Liver (tissue), 8 donors: ENCODE measurements at regions not wholly inside any gene's neighbourhood (a gene's known extent, or its start where the extent isn't known, plus 50 kb on each side); places are given as distances from the start of the nearest gene placed in this dataset.

ENCODE experiments used
- DNase-seq: peaks from one replicate; pipeline ENCODE4 v3.0.0-alpha.2; 2017; ENCODE audit warnings: low spot score
- H3K27ac ChIP-seq, 2 donors: one replicate each; pipeline ENCODE4 v1.7.0; 2013; ENCODE audit warnings: inconsistent platforms in 2 of 2, low read length in 2 of 2, control low read depth in 1 of 2, low read depth in 1 of 2, mild to moderate bottlenecking in 1 of 2
- H3K27me3 ChIP-seq, 4 donors: one replicate each; pipeline versions ENCODE4 v1.6.1 to v1.7.0; 2013; ENCODE audit warnings: low read length in 3 of 4, inconsistent platforms in 1 of 4, mild to moderate bottlenecking in 1 of 4, moderate library complexity in 1 of 4; ENCODE audit not compliant: control insufficient read depth in 4 of 4, insufficient read depth in 4 of 4
- H3K36me3 ChIP-seq, 4 donors: one replicate each; pipeline versions ENCODE4 v1.6.1 to v1.7.0; 2013; ENCODE audit warnings: low read length in 3 of 4, mild to moderate bottlenecking in 3 of 4, low read depth in 1 of 4, moderate library complexity in 1 of 4; ENCODE audit not compliant: control insufficient read depth in 4 of 4, insufficient read depth in 3 of 4
- H3K4me1 ChIP-seq, 4 donors: one replicate each; pipeline versions ENCODE4 v1.6.1 to v1.7.0; 2013; ENCODE audit warnings: low read length in 3 of 4, mild to moderate bottlenecking in 3 of 4, moderate library complexity in 1 of 4; ENCODE audit not compliant: control insufficient read depth in 4 of 4, insufficient read depth in 4 of 4
- H3K4me3 ChIP-seq, 3 donors: one replicate each; pipeline versions ENCODE4 v1.6.1 to v1.7.0; 2013; ENCODE audit warnings: low read length in 3 of 3, control low read depth in 1 of 3, low read depth in 1 of 3, mild to moderate bottlenecking in 1 of 3
- H3K9ac ChIP-seq, 2 donors: one replicate each; pipeline ENCODE4 v1.7.0; 2013; ENCODE audit warnings: low read length in 2 of 2, mild to moderate bottlenecking in 2 of 2, moderate library complexity in 2 of 2, control low read depth in 1 of 2, low read depth in 1 of 2
- H3K9me3 ChIP-seq, 4 donors: one replicate each; pipeline versions ENCODE4 v1.6.1 to v1.7.0; 2013; ENCODE audit warnings: low read length in 3 of 4; ENCODE audit not compliant: control insufficient read depth in 4 of 4
- ATF3 ChIP-seq: IDR thresholded peaks from 2 replicates; pipeline ENCODE4 v1.6.1; 2016; ENCODE audit warnings: antibody characterized with exemption
- CTCF ChIP-seq: fragments of 150-350 bp; IDR thresholded peaks from 2 replicates; pipeline ENCODE4 v1.5.1; 2017; ENCODE audit warnings: improper control_type of control experiment, low read depth, low read length; ENCODE audit not compliant: missing input control
- EGR1 ChIP-seq, 2 donors: IDR thresholded peaks; 2 replicates each; pipeline ENCODE4 v1.6.1; 2016 to 2018; ENCODE audit warnings: antibody characterized with exemption in 2 of 2, low read depth in 2 of 2
- FOXA1 ChIP-seq: IDR thresholded peaks from 2 replicates; pipeline ENCODE4 v1.6.1; 2016; ENCODE audit warnings: antibody characterized with exemption
- FOXA2 ChIP-seq: IDR thresholded peaks from 2 replicates; pipeline ENCODE4 v1.6.1; 2016; ENCODE audit warnings: antibody characterized with exemption
- GABPA ChIP-seq, 2 donors: IDR thresholded peaks in 1 of 2; conservative IDR thresholded peaks in 1 of 2; 2 replicates each; pipeline ENCODE4 v1.6.1; 2016; ENCODE audit warnings: antibody characterized with exemption in 2 of 2, mild to moderate bottlenecking in 1 of 2, moderate library complexity in 1 of 2
- HNF4A ChIP-seq, 2 donors: conservative IDR thresholded peaks; 2 replicates each; pipeline ENCODE4 v1.6.1; 2016; ENCODE audit warnings: antibody characterized with exemption in 2 of 2, mild to moderate bottlenecking in 2 of 2
- HNF4G ChIP-seq: IDR thresholded peaks from 2 replicates; pipeline ENCODE4 v1.6.1; 2016; ENCODE audit warnings: antibody characterized with exemption
- JUND ChIP-seq, 2 donors: IDR thresholded peaks; 2 replicates each; pipeline ENCODE4 v1.6.1; 2016; ENCODE audit warnings: antibody characterized with exemption in 2 of 2
- MAX ChIP-seq: IDR thresholded peaks from 2 replicates; pipeline ENCODE4 v1.6.1; 2016; ENCODE audit warnings: antibody characterized with exemption
- NR2F2 ChIP-seq: IDR thresholded peaks from 2 replicates; pipeline ENCODE4 v1.6.1; 2016; ENCODE audit warnings: antibody characterized with exemption
- RAD21 ChIP-seq, 2 donors: IDR thresholded peaks; 2 replicates each; pipeline ENCODE4 v1.6.1; 2016; ENCODE audit warnings: antibody characterized with exemption in 2 of 2, mild to moderate bottlenecking in 2 of 2
- REST ChIP-seq: IDR thresholded peaks from 2 replicates; pipeline ENCODE4 v1.6.1; 2016; ENCODE audit warnings: antibody characterized with exemption, mild to moderate bottlenecking
- RXRA ChIP-seq, 2 donors: IDR thresholded peaks; 2 replicates each; pipeline ENCODE4 v1.6.1; 2017 to 2018; ENCODE audit warnings: antibody characterized with exemption in 2 of 2, mild to moderate bottlenecking in 1 of 2
- SP1 ChIP-seq: IDR thresholded peaks from 2 replicates; pipeline ENCODE4 v1.6.1; 2018; ENCODE audit warnings: antibody characterized with exemption, mild to moderate bottlenecking
- TAF1 ChIP-seq: conservative IDR thresholded peaks from 2 replicates; pipeline ENCODE4 v1.6.1; 2016; ENCODE audit warnings: antibody characterized with exemption, mild to moderate bottlenecking
- YY1 ChIP-seq: IDR thresholded peaks from 2 replicates; pipeline ENCODE4 v1.6.1; 2016; ENCODE audit warnings: antibody characterized with exemption, mild to moderate bottlenecking
- ZBTB33 ChIP-seq: IDR thresholded peaks from 2 replicates; pipeline ENCODE4 v1.6.1; 2016; ENCODE audit warnings: antibody characterized with exemption
- WGBS: extraction: QIAGEN DNeasy Blood & Tissue Kit; methylation state at CpG from one replicate; pipeline ENCODE4 v1.1.7; 2013; 5-methylcytosine and 5-hydroxymethylcytosine counted together
- donor health status: healthy.
- donor health status: healthy.
- donor health status: healthy.
- donor health status: healthy.
- donor health status: healthy.

- Histone ChIP-seq H3K9ac (no peak overlapping the region), H3K4me1 (peaks cover 4 to 20% (median 16%) of the 10 kb centered on the region in 4 donors), H3K4me3 (no peak overlapping the region), H3K27me3 (peaks cover 0 to 30% (median 1%) of the 10 kb centered on the region in 4 donors), H3K27ac (no peak overlapping the region), H3K9me3 (peaks cover 0 to 4% (median 0%) of the 10 kb centered on the region in 4 donors), H3K36me3 (no peaks in the 10 kb centered on the region)
- no peak for DNase-seq
- TF ChIP-seq YY1: no peak
- TF ChIP-seq FOXA2: no peak
- TF ChIP-seq RXRA (IDR thresholded peaks at IDR 0.05): no peak
- TF ChIP-seq SP1: no peak
- TF ChIP-seq RAD21 (IDR thresholded peaks at IDR 0.05): no peak
- TF ChIP-seq JUND (IDR thresholded peaks at IDR 0.05): no peak
- no peak for TF ChIP-seq EGR1 (IDR thresholded peaks at IDR 0.05; ENCODE audit: low read depth in 2 of 2)
- TF ChIP-seq FOXA1: no peak
- no peak for TF ChIP-seq ZBTB33
- no peak for TF ChIP-seq GABPA (IDR thresholded peaks at IDR 0.05 in 1 of 2, conservative IDR thresholded peaks at IDR 0.05 in 1 of 2)
- TF ChIP-seq NR2F2: no peak
- no peak for TF ChIP-seq MAX
- TF ChIP-seq REST: no peak
- no peak for TF ChIP-seq ATF3
- TF ChIP-seq HNF4G: no peak
- TF ChIP-seq CTCF: no peak
- TF ChIP-seq HNF4A (conservative IDR thresholded peaks at IDR 0.05): no peak
- no peak for TF ChIP-seq TAF1
- 7% methylated on average over 9 of the region's 9 CpGs for WGBS
Observed at GRCh38 chrX:137425986-137426385, 139.9 kb upstream of the ZIC3 start.
